ENCODE measurements at regions not wholly inside any gene's neighbourhood (a gene's known extent, or its start where the extent isn't known, plus 50 kb on each side); places are given as distances from the start of the nearest gene placed in this dataset.

GRCh38 chr3:102916532-102916931 lies 481.7 kb downstream of the ZPLD1 start:
- TF ChIP-seq CTCF (IDR thresholded peaks at IDR 0.05) (no peak), POLR2A (IDR thresholded peaks at IDR 0.05) (no peak)
